ENCODE measurements at regions not wholly inside any gene's neighbourhood (a gene's known extent, or its start where the extent isn't known, plus 50 kb on each side); places are given as distances from the start of the nearest gene placed in this dataset.

GRCh38 chr18:61948846-61949438 is 56.1 kb upstream of the RNF152 start:
- DNase-seq (ENCODE audit: low spot score), result no peak

- DNase-seq (ENCODE audit: low spot score), result no peak
Observed at GRCh38 chr18:61948281-61948741, 55.5 kb upstream of the RNF152 start.

- no peak for DNase-seq (ENCODE audit: low spot score)
Observed at GRCh38 chr18:61946449-61946848, 53.6 kb upstream of the RNF152 start.

GRCh38 chr18:61943175-61943964 is 50.6 kb upstream of the RNF152 start:
- DNase-seq (ENCODE audit: low spot score), result no peak

Data from globus pallidus (tissue), 1 donor.